ENCODE measurements at regions not wholly inside any gene's neighbourhood (a gene's known extent, or its start where the extent isn't known, plus 50 kb on each side); places are given as distances from the start of the nearest gene placed in this dataset.
"Not testable (repeated sequence)": the region's sequence is repeated elsewhere in the genome, so short reads cannot be mapped to it uniquely, and the experiment has no call there.

GRCh38 chrX:137646472-137646871 is 80.5 kb downstream of the ZIC3 start:
- no peak for DNase-seq (ENCODE audit: low spot score)

GRCh38 chrX:137651647-137652046 is 85.7 kb downstream of the ZIC3 start:
- no peak for DNase-seq (ENCODE audit: low spot score)

DNA sequence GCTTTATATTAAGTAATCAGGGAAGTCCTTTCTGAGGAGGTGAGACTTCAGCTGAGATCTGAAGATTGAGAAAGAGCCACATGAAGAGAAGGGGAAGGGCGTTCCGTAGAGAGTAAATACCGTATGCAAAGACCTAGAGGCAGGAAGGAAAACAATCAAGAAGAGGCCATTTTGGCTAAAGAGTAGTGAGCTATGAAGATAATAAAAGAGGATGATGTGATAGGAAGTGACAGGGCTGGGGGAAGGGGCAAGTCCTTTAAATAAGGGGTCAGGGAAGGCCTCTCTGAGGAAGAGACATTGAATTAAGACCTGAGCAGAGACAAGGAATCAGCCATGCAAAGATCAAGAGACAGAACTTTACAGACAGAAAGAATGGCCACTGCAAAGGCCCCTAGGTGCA is 86.2 kb downstream of the ZIC3 start:
- no peak for DNase-seq (ENCODE audit: low spot score)

- no peak for DNase-seq (ENCODE audit: low spot score)
Observed at GRCh38 chrX:137654481-137654880, 88.6 kb downstream of the ZIC3 start.

GRCh38 chrX:137667776-137668175 is 101.8 kb downstream of the ZIC3 start:
- DNase-seq (ENCODE audit: low spot score), result no peak

- DNase-seq (ENCODE audit: low spot score), result no peak
Observed at GRCh38 chrX:137684591-137684990, 118.7 kb downstream of the ZIC3 start.

- DNase-seq (ENCODE audit: low spot score), result no peak
Observed at GRCh38 chrX:137695417-137695816, 129.5 kb downstream of the ZIC3 start.

DNA sequence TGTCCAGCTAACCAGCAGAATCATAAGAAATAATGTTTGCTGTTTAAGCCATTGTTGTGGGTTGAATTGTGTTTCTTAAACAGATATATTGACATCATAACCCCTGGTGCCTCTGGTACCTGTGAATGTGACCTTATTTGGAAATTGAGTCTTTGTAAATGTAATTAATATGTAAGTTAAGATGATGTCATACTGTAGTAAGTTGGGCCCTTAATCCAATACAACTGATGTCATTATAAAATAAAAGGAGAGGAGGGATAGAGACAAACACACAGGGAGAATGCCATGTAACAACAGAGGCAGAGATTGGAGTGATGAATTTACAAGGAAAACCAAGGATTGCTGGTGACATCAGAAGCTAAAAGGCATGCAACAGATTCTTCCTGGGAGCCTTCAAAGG is 141.4 kb downstream of the ZIC3 start:
- no peak for DNase-seq (ENCODE audit: low spot score)

GRCh38 chrX:137742846-137743245 is 176.9 kb downstream of the ZIC3 start:
- DNase-seq (ENCODE audit: low spot score), result no peak

DNA sequence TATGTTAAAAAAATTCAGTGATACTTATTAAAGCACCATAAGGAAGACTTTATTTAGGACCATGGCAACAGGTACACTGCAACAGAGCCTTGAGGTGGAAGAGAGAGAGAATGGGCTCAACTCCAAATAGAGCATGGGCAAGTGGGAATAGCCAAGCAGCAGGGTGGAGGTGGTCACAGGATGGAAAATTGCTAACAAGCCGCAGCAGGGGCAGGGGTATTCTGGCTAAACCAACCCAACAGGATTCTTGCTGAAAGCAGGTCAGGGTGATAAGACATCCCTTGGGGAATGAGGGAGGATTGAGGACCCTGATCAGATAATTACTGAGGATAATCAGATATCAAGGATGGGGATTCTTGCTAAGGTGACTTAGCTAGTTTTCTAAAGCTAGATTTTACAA is 177.5 kb downstream of the ZIC3 start:
- no peak for DNase-seq (ENCODE audit: low spot score)

DNA sequence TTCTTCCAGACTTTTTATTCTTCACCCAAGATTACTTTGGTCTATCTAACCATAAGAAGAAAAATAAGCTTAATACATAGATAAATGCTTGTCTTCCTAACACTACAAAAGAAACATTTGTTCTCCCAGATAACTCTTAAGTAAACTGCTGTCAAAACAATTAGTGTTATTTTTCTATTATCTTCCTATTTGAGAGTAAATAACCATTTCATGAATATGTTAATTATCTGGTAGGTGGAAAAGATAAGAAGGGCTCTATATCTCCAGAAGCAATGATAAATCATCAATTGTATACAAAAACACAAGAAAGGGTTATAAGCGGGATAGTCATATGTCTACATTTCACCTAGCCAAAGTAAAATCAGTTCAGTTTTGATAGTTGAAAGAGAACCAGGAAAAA is 180.4 kb downstream of the ZIC3 start:
- DNase-seq (ENCODE audit: low spot score), result no peak

DNA sequence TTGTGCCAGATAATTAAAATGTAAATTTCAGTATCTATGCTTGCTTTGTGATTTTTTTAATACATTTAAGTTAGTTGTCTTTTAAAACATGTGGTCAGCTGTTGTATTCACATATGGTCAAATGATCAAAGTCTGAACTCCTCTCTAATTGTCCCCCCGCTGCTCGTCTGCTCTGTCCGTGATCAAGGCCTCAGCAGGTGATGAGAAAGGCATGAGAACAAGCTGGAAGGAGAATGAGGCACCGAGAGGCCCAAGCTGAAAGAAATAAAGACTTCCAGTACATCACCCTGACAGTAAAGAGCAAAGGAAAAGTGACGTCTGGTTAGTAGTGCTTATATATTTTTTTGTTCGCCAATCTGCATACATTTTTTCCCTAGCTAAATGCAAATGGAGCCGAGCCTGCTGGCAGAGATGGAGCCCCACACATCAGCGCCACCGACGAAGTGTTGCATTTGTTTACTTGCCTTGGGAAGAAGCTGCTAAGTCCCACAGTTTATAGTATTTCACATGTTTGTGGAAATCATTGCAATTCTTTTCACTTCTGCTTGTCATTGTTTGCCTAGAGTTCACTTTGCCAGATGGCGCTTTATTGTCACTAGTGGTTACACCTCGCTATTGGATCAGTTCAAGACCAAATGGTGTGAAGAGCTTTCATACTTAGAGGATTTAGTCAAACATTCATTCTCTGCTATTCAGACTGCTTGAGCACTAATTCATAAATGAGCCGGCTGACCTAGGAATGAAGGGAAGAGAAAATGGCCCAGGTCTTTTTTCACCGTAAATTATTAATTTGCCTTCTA is 181.5 kb downstream of the ZIC3 start:
- no peak for DNase-seq (ENCODE audit: low spot score)

DNA sequence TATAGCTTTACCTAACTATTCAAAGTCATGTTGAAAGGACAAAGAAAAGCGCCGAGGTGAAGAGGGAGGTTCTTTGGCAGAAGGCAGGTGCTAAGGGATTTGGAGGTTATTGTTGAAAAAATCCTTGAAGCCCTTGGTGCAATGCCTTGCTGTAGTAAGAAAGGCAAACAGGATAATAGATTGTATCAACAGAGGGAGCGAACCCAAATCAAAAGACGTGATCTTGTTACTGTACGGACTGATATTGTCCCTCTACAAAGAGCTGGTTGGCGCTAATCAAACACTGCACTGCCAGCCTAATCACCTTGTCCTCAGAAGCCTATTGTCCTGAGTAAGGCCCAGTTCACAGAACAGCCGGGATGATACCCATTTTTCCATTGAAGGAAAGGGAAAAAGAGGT is 182.9 kb downstream of the ZIC3 start:
- DNase-seq (ENCODE audit: low spot score), result no peak

DNA sequence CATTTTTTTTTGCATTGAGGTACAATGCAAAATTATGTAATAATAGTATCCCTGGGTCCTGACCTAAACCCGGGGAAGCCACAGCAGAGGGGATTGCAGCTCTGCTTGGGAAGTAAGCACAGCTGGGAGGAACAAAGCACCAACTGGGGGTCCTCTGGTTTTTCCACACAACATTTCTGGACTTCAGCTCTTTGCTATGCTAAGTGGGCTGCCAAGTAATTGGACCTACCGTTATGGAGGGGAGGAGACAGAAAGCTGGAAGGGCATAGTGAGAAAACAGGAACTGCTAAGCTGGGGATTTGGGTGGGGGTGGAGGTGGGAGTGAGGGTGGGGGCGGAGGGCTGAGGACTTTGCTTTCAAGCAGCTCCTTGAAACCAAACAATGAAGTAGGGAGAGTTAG is 183.3 kb downstream of the ZIC3 start:
- DNase-seq (ENCODE audit: low spot score), result no peak

- DNase-seq (ENCODE audit: low spot score), result no peak
Observed at GRCh38 chrX:137771537-137771936, 205.6 kb downstream of the ZIC3 start.

- no peak for DNase-seq (ENCODE audit: low spot score)
Observed at GRCh38 chrX:137792214-137792613, 226.3 kb downstream of the ZIC3 start.

DNA sequence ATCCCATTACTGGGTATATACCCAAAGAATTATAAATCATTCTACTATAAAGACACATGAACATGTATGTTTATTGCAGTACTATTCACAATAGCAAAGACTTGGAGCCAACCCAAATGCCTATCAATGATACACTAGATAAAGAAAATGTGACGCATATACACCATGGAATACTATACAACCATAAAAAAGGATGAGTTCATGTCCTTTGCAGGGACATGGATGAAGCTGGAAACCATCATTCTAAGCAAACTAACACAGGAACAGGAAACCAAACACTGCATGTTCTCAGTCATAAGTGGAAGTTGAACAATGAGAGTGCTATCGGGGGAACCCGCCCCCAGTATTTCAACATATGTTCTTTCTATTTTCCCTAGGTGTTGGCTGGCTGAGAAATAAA is 232.0 kb downstream of the ZIC3 start:
- not testable (repeated sequence) for DNase-seq (ENCODE audit: low spot score)

GRCh38 chrX:137823257-137823656 is 257.3 kb downstream of the ZIC3 start:
- DNase-seq (ENCODE audit: low spot score), result no peak

DNA sequence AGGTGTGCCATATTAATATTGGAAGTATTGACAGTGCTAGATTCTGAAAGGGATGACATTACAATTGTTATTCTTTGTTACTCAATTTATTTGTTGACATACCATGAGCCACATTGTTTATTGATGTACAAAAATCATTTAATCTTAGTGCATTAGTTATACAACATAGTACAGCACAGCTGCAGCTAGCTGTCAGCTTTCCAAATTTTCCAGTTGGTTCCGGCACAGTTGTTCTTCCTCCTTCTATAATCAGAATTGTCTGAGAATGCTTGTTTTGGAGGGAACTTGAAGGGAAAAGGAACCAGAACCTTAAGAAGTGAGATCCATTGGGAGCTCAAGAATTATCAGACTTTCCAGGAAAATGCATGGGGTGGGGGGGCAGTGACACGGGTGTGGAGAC is 281.4 kb downstream of the ZIC3 start:
- no peak for DNase-seq (ENCODE audit: low spot score)

GRCh38 chrX:137848266-137848905 is 282.5 kb downstream of the ZIC3 start:
- no peak for DNase-seq (ENCODE audit: low spot score)

DNA sequence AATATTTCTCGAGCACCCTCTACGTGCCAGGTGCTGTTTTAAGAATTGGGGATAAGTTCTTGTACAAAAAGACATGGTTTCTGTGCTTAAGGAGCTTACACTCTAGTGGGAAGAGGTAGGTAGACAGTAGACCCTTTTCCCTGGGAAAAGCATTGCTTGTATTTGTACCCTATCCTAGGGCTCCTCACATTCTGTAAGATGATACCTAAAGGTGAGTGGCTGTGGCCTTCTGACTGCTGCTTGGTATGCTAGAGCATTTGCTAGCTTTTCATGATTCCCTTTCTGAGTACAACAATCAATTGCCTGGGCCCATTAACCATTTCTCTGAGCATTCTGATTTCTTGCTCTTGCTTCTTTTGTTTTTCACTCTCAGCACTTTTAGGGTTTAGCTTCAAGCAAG is 286.6 kb downstream of the ZIC3 start:
- DNase-seq (ENCODE audit: low spot score), result no peak

- DNase-seq (ENCODE audit: low spot score), result no peak
Observed at GRCh38 chrX:137855490-137855889, 289.6 kb downstream of the ZIC3 start.

DNA sequence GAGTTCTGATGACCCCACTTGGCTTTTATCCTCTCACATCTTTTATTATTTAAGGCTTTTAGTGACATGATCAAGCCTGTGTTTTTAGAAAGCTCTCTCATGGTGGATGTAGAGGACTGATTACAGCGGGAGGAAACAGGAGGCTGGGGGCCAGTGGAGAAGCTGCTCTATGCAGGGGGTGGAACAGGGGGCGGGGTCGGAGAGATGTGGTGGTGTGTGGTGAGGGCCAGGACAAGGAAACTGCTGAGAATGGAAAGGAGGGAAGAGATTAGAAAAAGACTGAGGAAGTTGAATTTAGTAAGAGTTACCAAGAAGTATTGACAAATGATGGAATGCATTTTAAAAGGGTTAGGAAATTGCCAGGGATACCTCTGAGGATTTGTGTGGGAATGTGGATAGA is 292.2 kb downstream of the ZIC3 start:
- DNase-seq (ENCODE audit: low spot score), result no peak

DNA sequence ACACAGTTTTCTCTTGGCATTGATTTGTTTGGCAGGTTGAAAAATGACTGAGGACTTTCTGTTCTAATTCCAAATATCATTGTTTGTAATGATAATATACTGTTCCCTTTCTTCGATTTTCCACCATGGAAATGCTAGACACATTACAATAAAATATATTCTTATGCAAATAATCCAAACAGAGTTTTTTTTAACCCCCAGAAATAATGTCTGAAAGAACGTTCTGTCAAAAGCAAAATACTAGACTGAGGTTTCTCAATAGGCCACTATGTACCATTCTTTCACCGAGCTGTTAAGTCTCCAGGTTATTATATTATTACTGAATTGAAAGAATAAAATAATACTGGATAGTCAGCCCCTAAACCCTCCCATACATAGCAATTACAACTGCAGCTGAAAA is 312.5 kb downstream of the ZIC3 start:
- no peak for DNase-seq (ENCODE audit: low spot score)
